A673 (cell line): ENCODE measurements at regions not wholly inside any gene's neighbourhood (a gene's known extent, or its start where the extent isn't known, plus 50 kb on each side); places are given as distances from the start of the nearest gene placed in this dataset.

Experiments
- BruUV-seq: library from RNA; stranded (reverse); fragments of 400-500 nt; replicated peaks from 2 replicates; lab custom pipeline; 2021; lab: Mats Ljungman, UMichigan
- CTCF ChIA-PET: fragments of 300-600 bp; sonication (Branson Sonifier 250); formaldehyde crosslinking; loops from one replicate; lab custom pipeline; 2022; ENCODE audit warnings: antibody characterized with exemption; lab: Charles Lee
- POLR2A ChIA-PET: fragments of 300-600 bp; sonication (Branson Sonifier 250); formaldehyde crosslinking; loops from one replicate; lab custom pipeline; 2022; ENCODE audit warnings: antibody characterized with exemption; ENCODE audit not compliant: low non-redundant PET; lab: Charles Lee
- DNase-seq: peaks from one replicate; pipeline ENCODE4 v3.0.0-alpha.2; 2015; ENCODE audit warnings: low spot score
- H3K27ac ChIP-seq: fragments of 200-600 bp; sonication (generic); 2 replicates; pipeline ENCODE4 v1.5.1; 2016; ENCODE audit warnings: mixed run types, low read depth, mild to moderate bottlenecking, mixed read lengths, antibody characterized with exemption, low read length; ENCODE audit not compliant: poor library complexity, severe bottlenecking
- H3K27me3 ChIP-seq: fragments of 200-600 bp; sonication (generic); replicated peaks from 2 replicates; pipeline ENCODE4 v1.6.1; 2017; ENCODE audit warnings: mixed run types, low read depth, mild to moderate bottlenecking, mixed read lengths, antibody characterized with exemption, low read length; ENCODE audit not compliant: insufficient read depth, poor library complexity
- H3K36me3 ChIP-seq: fragments of 200-600 bp; sonication (generic); 2 replicates; pipeline ENCODE4 v1.6.1; 2016; ENCODE audit warnings: mixed run types, mild to moderate bottlenecking, mixed read lengths, antibody characterized with exemption, low read length; ENCODE audit not compliant: insufficient read depth, poor library complexity, severe bottlenecking
- H3K4me1 ChIP-seq: fragments of 200-600 bp; sonication (generic); 2 replicates; pipeline ENCODE4 v1.6.1; 2017; ENCODE audit warnings: mixed run types, mild to moderate bottlenecking, mixed read lengths, antibody characterized with exemption, low read length; ENCODE audit not compliant: insufficient read depth, poor library complexity, severe bottlenecking
- H3K4me3 ChIP-seq: fragments of 200-600 bp; sonication (generic); 2 replicates; pipeline ENCODE4 v1.5.1; 2016; ENCODE audit warnings: low read depth, mixed run types, mild to moderate bottlenecking, mixed read lengths, low read length; ENCODE audit not compliant: poor library complexity, severe bottlenecking
- H3K9me3 ChIP-seq: fragments of 200-600 bp; sonication (generic); 2 replicates; pipeline ENCODE4 v1.6.1; 2016; ENCODE audit warnings: mixed run types, low read depth, mild to moderate bottlenecking, mixed read lengths, antibody characterized with exemption, low read length; ENCODE audit not compliant: poor library complexity, severe bottlenecking
- EZH2 ChIP-seq: fragments of 200-600 bp; sonication (generic); IDR thresholded peaks from 2 replicates; pipeline ENCODE4 v1.6.1; 2017; ENCODE audit warnings: borderline replicate concordance, low read depth, mild to moderate bottlenecking, mixed read lengths, antibody characterized with exemption, low read length; ENCODE audit not compliant: poor library complexity, severe bottlenecking
- intact Hi-C: fragments of 100-400 bp; cut with micrococcal nuclease; formaldehyde crosslinking; loops from one replicate; pipeline ENCODE4 v1.10.0; 2022; ENCODE audit not compliant: unreplicated experiment
- TF ChIP-seq, protein P1 (sequence below): fragments of 300-800, 200-600 bp; sonication (generic); conservative IDR thresholded peaks from 2 replicates; pipeline ENCODE4 v1.5.1; 2017; ENCODE audit warnings: low read depth, mild to moderate bottlenecking, antibody characterized with exemption, low read length, moderate library complexity, mixed read lengths

DNA sequence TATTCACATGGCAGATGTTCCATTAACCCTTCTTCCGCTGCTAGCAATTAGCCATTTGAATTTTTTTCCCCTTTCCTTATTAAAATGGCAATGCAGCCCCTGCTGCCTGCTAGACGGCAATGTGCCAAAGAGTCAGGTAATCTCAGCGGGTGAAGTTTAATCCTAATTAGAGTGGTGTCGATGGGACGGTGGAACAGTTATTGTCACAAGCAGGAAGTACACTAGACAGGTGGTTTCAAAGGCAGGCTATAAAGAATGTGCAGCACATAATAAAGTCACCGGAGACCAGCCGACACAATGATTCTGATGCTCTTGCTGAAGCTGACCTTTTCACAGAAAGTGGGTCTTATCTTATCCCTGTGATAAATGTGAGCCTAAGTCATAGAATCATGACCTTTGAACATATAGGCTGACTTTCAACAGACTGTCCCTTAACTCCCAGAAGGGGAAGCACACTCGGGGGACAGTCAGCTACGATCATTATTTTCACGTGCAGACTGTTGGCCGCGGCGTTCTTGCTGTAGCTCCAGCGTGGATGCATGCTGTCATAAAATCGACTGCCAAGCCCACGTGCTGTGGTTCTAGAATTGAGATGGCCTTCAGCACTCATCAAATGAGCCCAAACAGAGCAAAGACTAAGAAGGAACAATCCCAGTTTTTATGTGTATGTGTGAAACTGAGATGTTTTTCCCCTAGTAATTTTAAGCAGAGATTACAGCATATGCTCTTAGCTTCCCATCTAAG is 926.2 kb upstream of the SOX11 start:
- H3K27ac ChIP-seq = peak overlapping the region; percentile 60
- H3K4me1 ChIP-seq = peaks cover 42% of the 10 kb centered on the region
- peaks cover 5% of the 10 kb centered on the region for H3K9me3 ChIP-seq
- peak; percentile 44 for DNase-seq
- H3K4me3 ChIP-seq = no peak overlapping the region
- no peaks in the 10 kb centered on the region for H3K27me3 ChIP-seq
- CTCF ChIA-PET = no interaction called here
- no peak for TF ChIP-seq EZH2
- TF ChIP-seq, protein P1, sequence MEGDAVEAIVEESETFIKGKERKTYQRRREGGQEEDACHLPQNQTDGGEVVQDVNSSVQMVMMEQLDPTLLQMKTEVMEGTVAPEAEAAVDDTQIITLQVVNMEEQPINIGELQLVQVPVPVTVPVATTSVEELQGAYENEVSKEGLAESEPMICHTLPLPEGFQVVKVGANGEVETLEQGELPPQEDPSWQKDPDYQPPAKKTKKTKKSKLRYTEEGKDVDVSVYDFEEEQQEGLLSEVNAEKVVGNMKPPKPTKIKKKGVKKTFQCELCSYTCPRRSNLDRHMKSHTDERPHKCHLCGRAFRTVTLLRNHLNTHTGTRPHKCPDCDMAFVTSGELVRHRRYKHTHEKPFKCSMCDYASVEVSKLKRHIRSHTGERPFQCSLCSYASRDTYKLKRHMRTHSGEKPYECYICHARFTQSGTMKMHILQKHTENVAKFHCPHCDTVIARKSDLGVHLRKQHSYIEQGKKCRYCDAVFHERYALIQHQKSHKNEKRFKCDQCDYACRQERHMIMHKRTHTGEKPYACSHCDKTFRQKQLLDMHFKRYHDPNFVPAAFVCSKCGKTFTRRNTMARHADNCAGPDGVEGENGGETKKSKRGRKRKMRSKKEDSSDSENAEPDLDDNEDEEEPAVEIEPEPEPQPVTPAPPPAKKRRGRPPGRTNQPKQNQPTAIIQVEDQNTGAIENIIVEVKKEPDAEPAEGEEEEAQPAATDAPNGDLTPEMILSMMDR = no peak
- H3K36me3 ChIP-seq = no peaks in the 10 kb centered on the region
- POLR2A ChIA-PET = no interaction called here
- no TSS peak for BruUV-seq
- intact Hi-C loops = loop anchor here (10.0 kb wide), 1 partner anchor 501 kb away; no protein-coding TSS in a partner anchor

DNA sequence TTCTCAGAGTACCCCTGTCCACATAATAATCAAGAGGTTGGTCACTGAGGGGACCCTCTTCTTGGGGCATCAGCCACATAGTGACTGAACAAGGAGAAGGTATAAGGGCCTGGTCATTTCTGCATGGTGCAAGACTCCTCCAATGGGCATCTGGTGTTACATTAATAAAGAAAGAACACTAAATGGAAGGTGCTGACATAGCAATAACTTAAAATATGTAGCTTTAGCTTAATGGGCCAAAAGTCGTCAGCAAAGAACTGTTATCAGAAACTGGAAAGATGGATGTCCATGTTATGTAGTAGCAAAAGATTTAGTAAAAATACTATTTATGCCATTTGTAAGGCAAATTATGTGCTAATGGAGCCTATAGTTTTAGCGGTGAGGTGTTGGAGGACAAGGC is 916.5 kb upstream of the SOX11 start:
- no peaks in the 10 kb centered on the region for H3K4me1 ChIP-seq
- no peak overlapping the region for H3K4me3 ChIP-seq
- CTCF ChIA-PET = no interaction called here
- intact Hi-C loops = no loop called here
- BruUV-seq = no TSS peak
- no peaks in the 10 kb centered on the region for H3K27me3 ChIP-seq
- TF ChIP-seq, protein P1 = no peak
- no peak for TF ChIP-seq EZH2
- H3K27ac ChIP-seq = no peak overlapping the region
- POLR2A ChIA-PET = no interaction called here
- no peaks in the 10 kb centered on the region for H3K9me3 ChIP-seq
- no peak for DNase-seq
- H3K36me3 ChIP-seq = no peaks in the 10 kb centered on the region

DNA sequence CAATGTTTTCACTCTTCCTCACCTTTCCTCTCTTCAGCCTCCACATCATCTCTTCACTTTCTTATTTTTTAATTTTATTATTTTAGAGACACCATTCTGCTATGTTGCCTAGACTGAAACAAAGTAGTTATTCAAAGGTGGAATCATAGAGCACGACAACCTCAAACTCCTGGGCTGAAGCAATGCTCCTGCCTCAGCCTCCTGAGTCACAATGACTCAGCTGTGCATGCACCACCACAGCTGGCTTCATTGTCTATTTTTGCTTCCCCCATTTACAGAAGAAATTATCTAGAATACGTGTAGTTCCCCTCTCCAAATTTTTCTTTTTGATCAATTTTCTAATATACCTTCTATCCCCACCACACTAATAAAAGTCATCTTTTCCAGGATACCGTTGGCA is 911.5 kb upstream of the SOX11 start:
- ChIA-PET CTCF (no interaction called here), POLR2A (interaction anchor here (0.5 kb wide), 1 partner anchor 588 kb away, joined by 5 read pairs; no protein-coding TSS in a partner anchor)
- H3K27me3 ChIP-seq = no peaks in the 10 kb centered on the region
- no peaks in the 10 kb centered on the region for H3K9me3 ChIP-seq
- no peaks in the 10 kb centered on the region for H3K36me3 ChIP-seq
- no peak overlapping the region for H3K27ac ChIP-seq
- DNase-seq = no peak
- BruUV-seq = no TSS peak
- intact Hi-C loops = no loop called here
- no peaks in the 10 kb centered on the region for H3K4me1 ChIP-seq
- H3K4me3 ChIP-seq = no peak overlapping the region
- no peak for TF ChIP-seq EZH2
- TF ChIP-seq, protein P1 = no peak
